GM19023 (cell line): ENCODE measurements at regions not wholly inside any gene's neighbourhood (a gene's known extent, or its start where the extent isn't known, plus 50 kb on each side); places are given as distances from the start of the nearest gene placed in this dataset.
"Not testable (repeated sequence)": the region's sequence is repeated elsewhere in the genome, so short reads cannot be mapped to it uniquely, and the experiment has no call there.

Experiments
- ATAC-seq: cut with Tn5 transposase; IDR thresholded peaks from one replicate; pipeline ENCODE4 v1.9.1; 2021; ENCODE audit warnings: mild to moderate bottlenecking, moderate library complexity; ENCODE audit not compliant: unreplicated experiment

GRCh38 chr11:22041039-22041438 is 151.8 kb upstream of the ANO5 start:
- ATAC-seq = no peak

GRCh38 chr11:22042081-22042480 is 150.8 kb upstream of the ANO5 start:
- ATAC-seq = no peak

- ATAC-seq = no peak
Observed at GRCh38 chr11:22044126-22044525, 148.8 kb upstream of the ANO5 start.

- no peak for ATAC-seq
Observed at GRCh38 chr11:22049276-22049675, 143.6 kb upstream of the ANO5 start.

- no peak for ATAC-seq
Observed at GRCh38 chr11:22065472-22065871, 127.4 kb upstream of the ANO5 start.

- no peak for ATAC-seq
Observed at GRCh38 chr11:22069844-22070243, 123.0 kb upstream of the ANO5 start.

- no peak for ATAC-seq
Observed at GRCh38 chr11:22076271-22076930, 116.5 kb upstream of the ANO5 start.

GRCh38 chr11:22078063-22078462 is 114.8 kb upstream of the ANO5 start:
- no peak for ATAC-seq

GRCh38 chr11:22079133-22079872 is 113.6 kb upstream of the ANO5 start:
- no peak for ATAC-seq

- ATAC-seq = no peak
Observed at GRCh38 chr11:22082178-22082577, 110.7 kb upstream of the ANO5 start.

- ATAC-seq = no peak
Observed at GRCh38 chr11:22082788-22083187, 110.1 kb upstream of the ANO5 start.

GRCh38 chr11:22084056-22084455 is 108.8 kb upstream of the ANO5 start:
- no peak for ATAC-seq

GRCh38 chr11:22084564-22084963 is 108.3 kb upstream of the ANO5 start:
- ATAC-seq = no peak

GRCh38 chr11:22089609-22090008 is 103.3 kb upstream of the ANO5 start:
- ATAC-seq = no peak

GRCh38 chr11:22106566-22106965 is 86.3 kb upstream of the ANO5 start:
- no peak for ATAC-seq

GRCh38 chr11:22115470-22116029 is 77.3 kb upstream of the ANO5 start:
- ATAC-seq = no peak

- not testable (repeated sequence) for ATAC-seq
Observed at GRCh38 chr11:22127981-22128380, 64.9 kb upstream of the ANO5 start.

GRCh38 chr11:22130462-22131053 is 62.3 kb upstream of the ANO5 start:
- no peak for ATAC-seq

- ATAC-seq = no peak
Observed at GRCh38 chr11:22133776-22134175, 59.1 kb upstream of the ANO5 start.

- no peak for ATAC-seq
Observed at GRCh38 chr11:22138264-22138663, 54.6 kb upstream of the ANO5 start.
